Pons (tissue), 1 donor: ENCODE measurements at regions not wholly inside any gene's neighbourhood (a gene's known extent, or its start where the extent isn't known, plus 50 kb on each side); places are given as distances from the start of the nearest gene placed in this dataset.

Experiments
- DNase-seq: peaks from one replicate; pipeline ENCODE4 v3.0.0-alpha.2; 2016; ENCODE audit warnings: low spot score

DNA sequence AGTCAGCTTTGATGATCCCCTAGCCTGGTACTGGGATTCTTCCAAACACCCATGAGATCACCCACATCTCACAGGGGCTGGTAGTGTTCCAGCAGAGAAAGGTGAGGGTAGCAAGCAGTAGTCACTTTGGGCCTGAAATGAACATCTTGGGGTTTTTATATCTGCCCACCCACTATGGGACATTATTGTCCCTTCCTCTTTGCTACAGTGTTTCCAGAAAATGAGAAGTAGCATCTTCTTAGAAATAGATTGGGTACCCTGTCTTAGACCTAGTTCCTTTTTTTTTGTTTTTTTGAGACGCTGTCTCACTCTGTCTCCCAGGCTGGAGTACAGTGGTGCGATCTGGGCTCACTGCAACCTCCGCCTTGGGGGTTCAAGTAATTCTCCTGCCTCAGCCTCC is 249.2 kb upstream of the ANKRD55 start:
- peak; percentile 64 for DNase-seq

DNA sequence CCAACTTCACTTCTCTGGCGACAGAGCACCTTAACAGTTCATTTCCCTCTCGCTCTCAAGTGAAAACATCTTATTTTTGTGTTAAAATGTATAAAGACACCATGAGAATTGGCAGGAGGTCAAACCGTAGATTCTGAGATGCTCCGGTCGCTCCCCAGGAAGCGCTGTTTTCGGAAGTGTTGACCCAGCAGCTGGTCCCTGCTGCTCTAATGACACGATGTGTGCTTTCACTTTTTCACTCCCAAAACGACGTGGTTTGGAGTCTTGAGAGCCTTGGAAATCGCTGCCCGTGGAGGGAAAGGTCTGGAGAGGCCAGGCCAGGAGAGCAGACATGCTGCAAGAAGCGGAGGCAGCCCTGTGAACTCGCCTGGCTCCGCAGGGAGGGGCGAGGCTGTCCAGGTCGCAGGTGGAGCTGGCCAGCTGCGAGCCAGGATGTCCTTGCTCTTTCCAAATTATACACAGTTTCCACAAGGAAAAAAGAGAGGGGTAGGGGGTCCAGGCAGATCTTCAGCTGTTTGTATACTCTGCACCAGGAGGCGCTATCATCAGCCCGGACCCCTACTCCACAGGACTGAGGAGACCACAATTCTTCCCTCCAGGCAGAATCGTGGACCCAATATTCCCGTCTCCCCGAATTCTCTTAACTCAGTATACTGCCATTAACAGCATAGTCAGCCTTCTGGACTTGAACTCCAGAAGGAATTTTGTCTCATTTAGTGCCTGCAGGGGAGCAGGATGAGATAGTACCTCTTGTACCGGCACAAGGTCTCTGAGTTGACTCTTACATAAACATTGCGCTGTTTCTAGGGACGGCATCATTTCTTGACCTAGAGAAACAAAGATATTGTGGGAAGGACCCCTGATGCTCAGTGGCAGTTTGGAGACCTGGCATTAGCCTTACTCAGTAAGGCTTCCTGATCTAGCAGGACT is 248.6 kb upstream of the ANKRD55 start:
- DNase-seq: peak; percentile 56

DNA sequence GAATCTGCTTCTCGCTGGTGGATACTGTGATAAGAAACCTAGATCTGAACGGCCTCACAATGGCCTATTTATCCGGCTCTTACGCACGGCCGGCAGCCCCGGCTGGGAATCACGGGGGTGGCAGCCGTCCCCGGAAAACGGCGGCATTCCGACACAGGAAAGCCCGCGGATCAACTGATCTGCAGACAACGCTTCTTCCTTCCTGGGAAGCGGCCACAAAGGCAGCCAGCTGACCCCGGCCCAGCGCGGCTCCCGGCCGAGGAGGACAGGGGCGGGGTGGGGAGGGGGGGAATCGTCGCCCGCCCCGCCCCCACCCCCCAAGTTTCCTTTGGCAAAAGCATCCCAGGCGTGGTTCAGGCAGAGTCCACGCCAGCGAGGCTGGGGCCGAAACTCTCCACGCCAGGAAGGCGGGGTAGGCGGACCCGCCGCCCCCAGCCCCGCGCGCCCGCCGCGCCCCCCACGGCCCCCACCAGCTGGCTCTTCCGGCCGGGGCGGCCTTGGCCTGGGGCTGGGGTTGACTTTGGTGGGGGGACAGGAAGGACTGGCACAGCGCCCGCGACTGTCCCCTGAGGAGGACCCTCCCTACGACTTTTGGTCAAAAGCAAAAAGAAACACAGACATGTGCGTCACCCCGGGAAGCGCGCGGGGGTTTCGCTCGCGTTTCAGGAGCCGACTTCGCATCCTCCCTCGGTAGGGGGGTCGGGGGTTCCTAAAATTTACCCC is 247.7 kb upstream of the ANKRD55 start:
- peak; percentile 69 for DNase-seq

DNA sequence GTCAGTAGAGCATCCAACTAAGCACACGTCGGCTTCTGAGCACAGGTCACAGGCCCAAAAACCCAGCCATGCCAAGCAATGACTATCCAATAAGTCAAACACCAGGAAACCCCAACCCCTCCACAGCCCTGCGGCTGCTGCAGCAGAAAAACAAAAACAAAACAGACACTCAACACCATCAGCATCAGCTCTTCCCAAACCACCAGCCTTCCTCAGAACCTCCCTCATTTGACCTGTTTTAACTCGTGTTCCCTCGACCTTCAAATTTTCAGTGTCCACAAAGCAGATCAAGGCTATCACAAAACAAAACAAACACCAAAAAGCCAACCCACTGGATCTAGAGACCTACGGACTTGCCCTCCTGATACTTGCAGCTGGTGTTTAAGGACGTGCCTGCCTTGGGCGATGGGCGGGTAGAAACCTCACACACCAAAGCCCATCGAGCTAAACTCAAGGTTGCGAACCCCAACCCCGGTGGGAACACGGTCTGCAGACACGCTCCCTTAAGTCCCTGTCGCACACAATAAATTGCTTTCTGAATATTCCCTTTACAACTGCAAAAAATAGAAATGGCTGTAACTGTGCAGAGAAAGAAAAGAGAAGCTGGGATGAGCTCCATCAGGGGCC is 247.1 kb upstream of the ANKRD55 start:
- DNase-seq: peak; percentile 54

DNA sequence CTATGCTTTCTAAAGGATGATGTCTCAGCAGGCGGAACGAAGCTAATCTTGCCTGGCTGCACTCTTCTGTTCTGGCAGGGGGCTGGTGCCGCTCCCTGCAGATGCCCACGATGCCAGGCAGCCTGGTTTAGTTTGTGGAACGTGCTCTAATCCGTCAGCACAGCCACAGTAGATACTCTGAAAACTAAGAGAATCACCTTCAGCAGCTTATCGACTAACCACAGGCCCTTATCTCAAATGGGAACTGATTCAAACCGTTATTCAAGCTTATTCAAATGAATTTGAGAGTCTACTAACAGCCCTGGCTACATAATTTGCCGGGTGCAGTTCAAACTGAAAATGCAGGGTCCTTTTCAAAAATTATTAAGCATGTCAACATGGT is 246.6 kb upstream of the ANKRD55 start:
- DNase-seq: peak; percentile 34

DNA sequence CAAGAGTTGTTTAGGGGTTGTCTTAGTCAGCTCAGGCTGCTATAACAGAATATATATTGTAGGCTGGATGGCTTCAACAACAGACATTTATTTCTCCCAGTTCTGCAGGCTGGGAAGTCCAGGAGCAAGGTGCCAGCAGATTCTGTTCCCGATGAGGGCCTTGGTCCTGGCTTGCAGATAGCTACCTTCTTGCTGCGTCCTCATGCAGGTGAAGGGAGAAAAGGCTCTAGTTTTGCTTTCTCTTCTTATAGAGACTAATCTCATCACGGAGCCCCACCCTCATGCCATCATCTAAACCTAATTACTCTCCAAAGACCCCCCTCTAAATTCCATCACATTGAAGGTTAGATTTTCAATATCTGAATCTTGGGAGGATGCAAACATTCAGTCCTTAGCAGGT is 246.0 kb upstream of the ANKRD55 start:
- no peak for DNase-seq

DNA sequence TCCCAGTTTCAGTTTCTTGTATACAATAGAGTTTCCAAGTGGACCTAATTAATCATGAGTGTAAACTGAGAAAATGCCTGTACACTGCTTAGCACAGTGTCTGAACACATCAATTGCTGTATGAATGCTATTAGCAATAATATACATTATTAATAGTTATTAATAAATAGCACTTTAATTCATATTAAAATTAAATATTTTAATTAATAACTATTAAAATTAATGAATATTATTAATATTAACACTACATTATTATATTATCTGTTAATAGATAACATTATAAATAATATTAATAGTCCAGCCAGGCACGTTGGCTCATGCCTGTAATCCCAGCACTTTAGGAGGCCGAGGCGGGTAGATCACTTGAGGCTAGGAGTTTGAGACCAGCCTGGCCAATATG is 244.9 kb upstream of the ANKRD55 start:
- DNase-seq: no peak

DNA sequence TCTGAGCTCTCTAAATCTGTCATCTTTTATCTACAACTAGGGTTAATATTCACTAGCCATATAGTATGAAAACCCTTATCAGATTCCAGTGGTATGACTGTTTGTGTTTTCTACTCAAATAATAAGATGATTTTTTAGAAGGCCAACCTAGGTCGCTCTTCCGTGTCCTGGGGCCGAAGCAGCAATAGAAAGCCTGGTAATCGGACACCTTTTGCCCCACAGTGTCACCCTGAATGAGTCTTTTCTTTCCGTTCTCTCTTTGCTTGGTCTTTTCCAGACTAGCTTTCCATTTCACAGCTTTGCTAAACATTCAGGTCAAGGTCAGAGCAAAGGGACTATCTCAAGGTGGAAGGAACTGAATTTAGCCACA is 243.3 kb upstream of the ANKRD55 start:
- DNase-seq: no peak

DNA sequence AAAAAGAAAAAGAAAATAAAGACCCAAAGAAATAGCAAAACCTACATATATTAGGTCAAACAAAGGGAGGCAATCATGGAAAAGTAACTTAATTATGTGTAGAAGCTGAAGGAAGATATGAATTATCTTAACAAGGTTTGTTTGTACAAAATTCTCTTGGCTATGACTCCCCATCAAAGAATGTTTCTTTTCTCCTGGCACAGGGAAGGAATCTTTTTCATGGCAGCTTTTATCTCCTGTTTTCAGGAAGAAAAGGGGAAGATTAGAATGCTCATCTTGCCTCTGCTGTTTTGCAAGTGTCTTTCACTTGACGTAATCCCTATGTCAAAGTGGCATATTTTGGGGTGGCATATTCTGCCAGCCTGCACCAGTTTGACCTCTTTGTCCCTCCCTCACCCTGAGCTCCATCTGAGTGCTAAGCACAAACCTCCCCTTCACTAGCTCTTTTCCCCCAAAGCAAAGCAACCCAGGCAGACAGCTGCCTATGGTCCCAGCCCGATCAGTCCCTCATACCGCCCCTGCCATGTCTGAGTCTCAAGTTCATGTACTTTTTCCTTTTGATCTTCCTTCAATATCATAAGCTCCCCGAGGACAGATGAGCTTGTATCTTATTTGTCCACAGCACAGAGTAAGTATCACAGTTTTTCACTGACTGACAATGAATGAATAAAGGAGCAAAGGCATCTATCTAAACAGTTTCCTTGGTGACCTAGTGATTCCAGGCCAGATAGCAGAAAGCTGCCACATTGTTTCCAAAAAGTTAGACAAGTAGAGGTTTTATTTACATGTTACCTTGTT is 242.8 kb upstream of the ANKRD55 start:
- DNase-seq: no peak

DNA sequence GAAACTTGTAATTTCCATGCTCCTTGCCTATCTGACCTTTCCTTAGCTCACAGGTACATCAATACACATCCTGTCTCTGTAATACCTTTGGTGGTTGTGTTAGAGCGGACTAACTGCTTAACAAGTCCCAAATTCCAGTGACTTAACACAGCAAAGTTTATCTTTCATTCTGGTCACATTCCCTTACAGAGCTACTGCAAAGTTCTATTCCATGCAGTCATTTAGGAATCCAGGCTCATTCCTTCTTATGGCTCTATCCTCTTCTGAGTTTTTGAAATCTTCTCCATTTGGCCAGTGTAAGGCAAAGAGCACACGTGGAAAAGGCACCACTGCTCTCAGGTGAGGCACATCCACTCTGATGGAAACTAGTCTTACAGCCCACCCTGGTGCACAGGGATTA is 238.6 kb upstream of the ANKRD55 start:
- no peak for DNase-seq

DNA sequence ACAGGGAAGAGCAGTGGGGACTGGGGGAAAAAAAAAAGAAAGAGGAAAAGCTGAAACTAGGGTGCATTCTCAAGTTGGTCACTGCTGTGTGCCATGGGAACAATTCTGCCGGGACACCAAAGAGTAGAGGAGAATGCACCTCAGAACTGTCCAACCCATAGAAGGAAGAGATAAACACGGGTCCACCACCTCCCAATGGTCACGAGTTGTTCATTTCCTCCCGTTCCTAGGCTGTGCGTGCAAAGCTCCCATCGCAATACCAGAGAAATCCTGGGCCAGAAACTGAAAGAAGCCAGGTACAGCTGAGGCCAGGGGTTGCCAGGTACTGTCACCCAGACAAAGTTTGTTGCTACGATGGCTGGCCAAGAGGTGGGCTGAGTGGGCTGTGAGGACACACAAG is 236.9 kb upstream of the ANKRD55 start:
- DNase-seq: no peak

DNA sequence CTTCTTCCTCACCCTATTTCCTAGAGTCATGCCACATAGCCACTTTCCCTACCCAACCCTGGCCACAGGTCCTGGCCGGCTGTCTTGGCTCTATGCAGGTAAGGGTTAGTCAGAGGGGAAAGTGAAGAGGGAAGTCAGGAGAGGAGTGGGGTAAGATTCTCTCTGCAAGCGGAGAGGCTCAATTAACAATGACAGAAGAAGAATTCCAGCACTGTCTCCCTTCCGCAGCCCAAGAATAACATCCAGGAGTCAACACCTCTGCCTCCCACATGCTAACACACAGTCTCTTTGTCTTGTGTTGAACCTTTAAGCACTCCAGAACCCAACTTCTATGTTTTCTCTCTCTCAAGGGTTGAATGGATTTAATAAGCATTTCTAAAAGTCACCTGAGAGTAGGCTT is 235.1 kb upstream of the ANKRD55 start:
- no peak for DNase-seq

DNA sequence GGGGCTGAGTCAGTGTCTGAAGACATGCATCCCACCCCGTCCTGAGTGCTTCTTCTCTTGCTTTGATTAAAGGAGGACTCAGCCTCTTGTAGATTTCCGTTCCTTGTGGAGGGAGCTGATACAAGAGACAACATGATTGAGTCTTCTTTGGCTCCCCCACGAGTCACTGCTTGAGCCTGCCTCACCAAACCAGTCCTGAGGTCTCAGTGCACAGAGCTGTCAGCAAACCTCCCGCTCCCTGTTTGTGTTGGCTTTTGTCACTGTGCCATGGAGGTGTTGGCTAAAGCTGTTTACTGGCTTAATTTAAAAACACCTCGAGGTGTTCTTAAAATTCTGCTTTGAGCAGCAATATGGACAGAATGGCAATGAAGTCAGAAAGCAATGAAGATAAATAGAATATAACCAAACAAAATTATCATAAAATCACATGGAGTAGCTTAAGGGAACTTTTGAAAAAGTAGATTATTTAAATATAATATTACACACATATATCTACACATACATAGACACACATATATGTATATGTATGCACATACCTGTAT is 234.1 kb upstream of the ANKRD55 start:
- DNase-seq: no peak

DNA sequence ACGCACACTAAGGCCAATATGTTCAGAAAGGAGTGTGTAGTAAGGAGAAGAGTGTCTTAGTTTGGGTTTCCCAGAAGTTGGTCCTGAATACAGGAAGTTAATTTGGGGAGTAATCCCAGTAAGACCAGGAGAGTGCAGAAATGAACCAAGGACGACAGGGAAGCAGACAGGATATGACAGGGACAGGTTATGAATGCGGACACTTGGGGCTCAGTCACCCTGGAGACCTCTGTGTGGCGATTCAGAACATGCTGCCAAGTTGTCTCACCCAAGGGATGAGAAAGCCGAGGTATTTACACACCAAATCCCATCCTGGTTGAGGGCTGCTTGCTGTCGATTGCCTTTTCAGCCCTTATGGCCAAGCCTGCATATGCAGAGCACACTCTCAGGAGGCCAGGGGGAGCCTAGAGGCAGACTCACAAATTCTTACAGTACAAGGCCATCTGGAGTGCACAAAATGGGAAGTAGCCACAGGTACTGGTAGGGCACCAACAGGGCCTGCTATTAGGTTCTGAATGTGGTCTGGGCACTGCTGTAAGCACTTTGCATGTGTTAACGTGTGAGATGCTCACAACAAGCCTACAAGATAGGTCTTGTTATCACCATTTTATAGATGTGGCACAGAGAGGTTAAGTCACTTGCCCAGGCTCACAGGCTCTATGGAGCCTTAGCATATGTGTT is 233.1 kb upstream of the ANKRD55 start:
- no peak for DNase-seq

DNA sequence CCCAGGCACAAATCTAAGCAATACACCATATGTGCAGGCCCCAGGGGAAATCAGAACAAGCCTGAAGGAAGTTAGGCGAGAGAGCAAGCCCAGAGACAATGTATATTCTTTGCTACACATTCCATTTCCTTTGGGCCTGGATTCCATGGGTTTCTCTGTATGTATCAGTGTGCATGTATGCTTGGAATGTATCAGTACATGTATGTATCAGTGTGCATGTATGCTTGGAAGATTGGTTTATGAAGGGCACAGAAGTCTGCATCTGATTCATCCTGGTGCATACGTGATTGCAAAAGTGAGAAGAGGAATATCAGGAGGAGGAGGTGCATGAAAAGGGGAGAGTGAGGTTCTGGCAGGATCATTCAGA is 232.6 kb upstream of the ANKRD55 start:
- DNase-seq: no peak

DNA sequence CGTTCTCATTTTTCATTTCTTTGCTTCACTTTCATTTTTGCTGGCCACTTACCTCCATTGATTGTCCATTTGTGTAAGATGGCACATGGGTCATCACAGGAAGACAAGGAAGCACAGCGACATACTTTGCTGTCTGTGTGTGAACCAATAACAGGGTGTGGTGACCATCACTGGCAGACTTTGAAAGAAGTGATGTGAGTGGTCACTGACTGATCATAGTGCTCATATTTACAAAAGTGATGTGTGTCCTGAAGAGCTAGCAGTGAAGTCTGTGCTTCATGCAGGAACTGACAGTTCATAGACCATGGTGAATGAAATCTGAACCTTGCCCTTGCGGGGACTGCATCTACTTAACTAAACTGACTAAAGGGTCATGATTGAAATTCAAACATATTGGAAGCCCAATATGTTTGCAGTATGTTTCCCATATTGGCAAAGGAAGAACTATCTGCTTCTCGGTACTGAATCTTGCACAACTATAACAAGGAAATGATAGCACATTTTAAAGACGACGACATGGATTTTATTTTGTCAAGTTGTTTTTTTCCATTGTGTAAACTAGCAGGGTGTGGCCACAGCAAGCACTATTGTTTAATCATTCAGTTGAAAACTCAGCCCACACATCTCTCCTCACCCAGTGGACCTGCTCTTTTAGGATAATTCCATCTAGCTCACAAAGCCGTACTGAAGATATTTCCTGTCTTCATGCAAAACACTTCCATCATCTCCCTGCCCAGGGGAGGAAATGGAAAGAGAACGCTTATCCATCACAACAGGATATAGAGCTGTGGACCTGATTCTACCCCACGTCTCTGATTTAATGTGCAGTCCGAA is 232.0 kb upstream of the ANKRD55 start:
- DNase-seq: no peak

DNA sequence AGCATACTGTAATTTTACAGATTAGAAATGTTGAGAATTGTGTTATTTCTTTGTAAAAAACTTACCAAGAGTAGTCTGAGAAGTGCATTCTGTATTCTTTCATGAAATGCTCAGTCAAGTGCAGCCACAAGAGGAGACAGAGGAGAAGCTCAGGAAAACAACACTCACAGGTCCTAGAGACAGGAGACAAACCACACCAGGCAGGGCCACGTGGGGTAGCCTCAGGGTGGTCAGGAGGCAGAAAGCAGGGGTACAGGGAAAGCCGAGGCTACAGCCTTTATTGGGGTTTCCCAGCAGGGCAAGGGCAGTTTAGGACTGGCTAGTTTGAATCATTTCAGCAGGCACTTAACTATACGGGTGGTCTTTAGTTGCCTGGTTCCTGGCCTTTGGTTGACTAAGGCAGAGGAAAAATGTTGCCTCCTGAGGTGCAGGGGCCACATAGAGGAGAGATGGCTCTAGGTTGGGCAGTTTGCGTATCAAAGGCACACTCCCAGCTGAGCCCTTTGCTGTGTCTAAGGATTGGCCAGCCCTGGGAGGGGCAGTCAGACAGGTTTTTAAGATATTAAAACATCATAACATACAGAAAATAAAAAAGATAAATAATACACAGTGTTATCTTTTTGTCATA is 230.9 kb upstream of the ANKRD55 start:
- no peak for DNase-seq

DNA sequence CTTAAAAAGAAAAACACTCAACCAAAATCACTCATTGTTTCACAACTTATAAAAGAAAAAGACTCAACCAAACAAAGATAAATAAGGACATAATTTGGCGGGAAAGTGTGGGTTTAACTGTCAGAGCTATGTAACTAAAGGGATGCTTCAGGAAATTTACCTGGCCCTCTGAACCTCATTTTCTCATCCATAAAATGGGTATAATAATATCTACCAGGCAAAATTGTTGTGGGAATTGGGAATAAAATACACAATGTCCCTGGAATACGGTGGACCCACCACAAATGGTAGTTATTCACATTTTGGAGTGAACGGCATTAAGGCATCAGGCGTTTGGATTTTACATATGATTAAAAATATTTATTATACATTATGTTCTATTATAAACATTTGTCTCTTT is 228.5 kb upstream of the ANKRD55 start:
- DNase-seq: no peak

DNA sequence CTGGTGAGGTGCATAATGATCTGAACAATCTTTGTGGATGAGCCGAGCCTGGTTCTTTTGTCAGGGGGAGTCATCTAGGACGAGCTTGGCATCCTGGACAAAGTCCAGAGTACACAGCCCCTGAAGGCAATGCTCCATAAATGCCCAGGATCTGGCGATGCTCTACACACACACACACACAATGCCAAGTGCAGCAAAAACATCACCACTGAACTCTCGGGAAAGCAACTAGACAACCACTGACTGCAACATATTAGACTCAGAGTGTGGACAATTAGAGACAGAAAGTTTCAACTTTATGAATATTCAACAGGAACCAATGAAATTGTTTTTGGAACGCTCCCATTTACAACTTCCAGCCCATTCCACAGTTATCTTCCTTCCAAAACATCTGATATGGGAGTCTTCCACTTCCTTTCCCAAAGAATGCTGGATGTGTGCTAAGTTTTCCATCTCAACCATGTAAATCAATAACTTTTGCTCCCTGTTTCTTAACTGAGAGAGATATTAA is 227.6 kb upstream of the ANKRD55 start:
- no peak for DNase-seq

DNA sequence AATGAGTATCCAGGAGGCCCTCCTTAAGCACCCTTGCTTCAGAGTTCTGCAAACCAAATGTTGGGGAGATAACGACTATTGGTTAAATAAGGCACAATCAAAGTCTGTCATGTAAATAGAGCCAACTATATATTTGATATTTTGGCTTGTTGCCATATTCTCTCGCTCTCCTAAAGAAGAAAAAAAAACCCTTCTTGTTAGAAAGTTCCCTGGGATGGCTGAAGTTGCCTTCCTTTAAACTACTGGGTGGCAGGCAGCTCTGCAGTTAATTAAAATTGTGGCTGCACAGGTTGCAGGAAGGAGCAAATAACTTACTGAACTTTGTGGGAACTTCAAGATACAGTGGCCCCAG is 227.0 kb upstream of the ANKRD55 start:
- DNase-seq: no peak
